SW 1271 (cell line): ENCODE measurements at regions not wholly inside any gene's neighbourhood (a gene's known extent, or its start where the extent isn't known, plus 50 kb on each side); places are given as distances from the start of the nearest gene placed in this dataset.
"Not testable (repeated sequence)": the region's sequence is repeated elsewhere in the genome, so short reads cannot be mapped to it uniquely, and the experiment has no call there.

Experiments used
- DNase-seq, 2 experiments: peaks; one replicate each; lab custom pipeline; 2025; lab: John Stamatoyannopoulos, UW

GRCh38 chr2:144011098-144011497, 508.8 kb downstream of the ZEB2 start:
- DNase-seq: no peak

GRCh38 chr2:144010096-144010836, 509.7 kb downstream of the ZEB2 start:
- no peak for DNase-seq

- no peak for DNase-seq
These were observed 513.8 kb downstream of the ZEB2 start for GRCh38 chr2:144006139-144006538.

GRCh38 chr2:144004742-144005141, 515.2 kb downstream of the ZEB2 start:
- no peak for DNase-seq

- DNase-seq: no peak
These were observed 516.4 kb downstream of the ZEB2 start for GRCh38 chr2:144003460-144004075.

- no peak for DNase-seq
These were observed 522.9 kb downstream of the ZEB2 start for GRCh38 chr2:143996974-143997373.

GRCh38 chr2:143994961-143995360, 525.0 kb downstream of the ZEB2 start:
- DNase-seq: no peak

- DNase-seq: not testable (repeated sequence)
These were observed 528.3 kb downstream of the ZEB2 start for GRCh38 chr2:143991596-143991995.

GRCh38 chr2:143988082-143988481, 531.8 kb downstream of the ZEB2 start:
- DNase-seq: no peak

GRCh38 chr2:143981428-143981827, 538.5 kb downstream of the ZEB2 start:
- no peak for DNase-seq

GRCh38 chr2:143977356-143977755, 542.6 kb downstream of the ZEB2 start:
- DNase-seq: no peak

GRCh38 chr2:143975216-143975615, 544.7 kb downstream of the ZEB2 start:
- DNase-seq: no peak

- no peak for DNase-seq
These were observed 545.7 kb downstream of the ZEB2 start for GRCh38 chr2:143974262-143974661.

GRCh38 chr2:143968860-143969259, 551.1 kb downstream of the ZEB2 start:
- DNase-seq: no peak

GRCh38 chr2:143968360-143968759, 551.6 kb downstream of the ZEB2 start:
- no peak for DNase-seq

- DNase-seq: no peak
These were observed 554.3 kb downstream of the ZEB2 start for GRCh38 chr2:143965493-143966164.

- DNase-seq: no peak
These were observed 555.0 kb downstream of the ZEB2 start for GRCh38 chr2:143964891-143965290.

- DNase-seq: no peak
These were observed 559.7 kb downstream of the ZEB2 start for GRCh38 chr2:143960177-143960576.

GRCh38 chr2:143957321-143957720, 562.6 kb downstream of the ZEB2 start:
- no peak for DNase-seq

GRCh38 chr2:143955401-143956065, 564.4 kb downstream of the ZEB2 start:
- DNase-seq: no peak

GRCh38 chr2:143954844-143955243, 565.1 kb downstream of the ZEB2 start:
- no peak for DNase-seq

- no peak for DNase-seq
These were observed 565.7 kb downstream of the ZEB2 start for GRCh38 chr2:143954186-143954585.
